HG02973 (cell line): ENCODE measurements at regions not wholly inside any gene's neighbourhood (a gene's known extent, or its start where the extent isn't known, plus 50 kb on each side); places are given as distances from the start of the nearest gene placed in this dataset.

Experiments
- ATAC-seq: cut with Tn5 transposase; IDR thresholded peaks from one replicate; pipeline ENCODE4 v1.9.1; 2021; ENCODE audit warnings: moderate library complexity; ENCODE audit not compliant: unreplicated experiment

GRCh38 chr4:149927514-149927913 lies 111.9 kb upstream of the IQCM start:
- no peak for ATAC-seq

- ATAC-seq, result no peak
These were observed 112.9 kb upstream of the IQCM start for GRCh38 chr4:149928507-149928906.

GRCh38 chr4:149931431-149931830 lies 115.8 kb upstream of the IQCM start:
- ATAC-seq, result no peak

GRCh38 chr4:149932188-149932587 lies 116.5 kb upstream of the IQCM start:
- no peak for ATAC-seq

- no peak for ATAC-seq
These were observed 117.5 kb upstream of the IQCM start for GRCh38 chr4:149933120-149933519.

GRCh38 chr4:149933883-149934282 lies 118.2 kb upstream of the IQCM start:
- no peak for ATAC-seq

- no peak for ATAC-seq
These were observed 128.9 kb upstream of the DCLK2 start for GRCh38 chr4:149949381-149949780.

GRCh38 chr4:149951152-149951900 lies 126.9 kb upstream of the DCLK2 start:
- ATAC-seq, result no peak

GRCh38 chr4:149952101-149952500 lies 126.1 kb upstream of the DCLK2 start:
- no peak for ATAC-seq

- ATAC-seq, result no peak
These were observed 125.5 kb upstream of the DCLK2 start for GRCh38 chr4:149952716-149953115.

- no peak for ATAC-seq
These were observed 122.4 kb upstream of the DCLK2 start for GRCh38 chr4:149955780-149956390.

- ATAC-seq, result no peak
These were observed 121.6 kb upstream of the DCLK2 start for GRCh38 chr4:149956678-149957077.

- ATAC-seq, result no peak
These were observed 116.2 kb upstream of the DCLK2 start for GRCh38 chr4:149961876-149962597.

GRCh38 chr4:149964001-149964796 lies 114.0 kb upstream of the DCLK2 start:
- ATAC-seq, result no peak

GRCh38 chr4:149965206-149965605 lies 113.0 kb upstream of the DCLK2 start:
- no peak for ATAC-seq

- ATAC-seq, result no peak
These were observed 105.8 kb upstream of the DCLK2 start for GRCh38 chr4:149972407-149972806.

- no peak for ATAC-seq
These were observed 105.1 kb upstream of the DCLK2 start for GRCh38 chr4:149973181-149973580.

- no peak for ATAC-seq
These were observed 103.1 kb upstream of the DCLK2 start for GRCh38 chr4:149975172-149975571.

GRCh38 chr4:149980121-149980682 lies 98.0 kb upstream of the DCLK2 start:
- no peak for ATAC-seq

- ATAC-seq, result peak; percentile 84
These were observed 97.3 kb upstream of the DCLK2 start for GRCh38 chr4:149980941-149981340.

GRCh38 chr4:149983401-149983800 lies 94.8 kb upstream of the DCLK2 start:
- no peak for ATAC-seq
